Kidney epithelial cell (primary cell): ENCODE measurements at regions not wholly inside any gene's neighbourhood (a gene's known extent, or its start where the extent isn't known, plus 50 kb on each side); places are given as distances from the start of the nearest gene placed in this dataset.
"Not testable (repeated sequence)": the region's sequence is repeated elsewhere in the genome, so short reads cannot be mapped to it uniquely, and the experiment has no call there.

ENCODE experiments used
- DNase-seq: peaks from one replicate; pipeline ENCODE4 v3.0.0-alpha.2; 2010; ENCODE audit warnings: low read depth
- H3K27me3 ChIP-seq: 2 replicates; pipeline ENCODE4 v1.6.0; 2011; ENCODE audit warnings: low read length; ENCODE audit not compliant: control insufficient read depth, insufficient read depth
- H3K36me3 ChIP-seq: 2 replicates; pipeline ENCODE4 v1.5.1; 2011; ENCODE audit warnings: low read length; ENCODE audit not compliant: control insufficient read depth, insufficient read depth
- H3K4me3 ChIP-seq: 2 replicates; pipeline ENCODE4 v1.5.1; 2011; ENCODE audit warnings: low read depth, mild to moderate bottlenecking, control low read depth, low read length
- CTCF ChIP-seq: IDR thresholded peaks from 2 replicates; pipeline ENCODE4 v1.5.1; 2011; ENCODE audit warnings: mild to moderate bottlenecking, moderate library complexity, low read length, control low read depth, inconsistent platforms; ENCODE audit not compliant: insufficient read depth, poor library complexity, severe bottlenecking

DNA sequence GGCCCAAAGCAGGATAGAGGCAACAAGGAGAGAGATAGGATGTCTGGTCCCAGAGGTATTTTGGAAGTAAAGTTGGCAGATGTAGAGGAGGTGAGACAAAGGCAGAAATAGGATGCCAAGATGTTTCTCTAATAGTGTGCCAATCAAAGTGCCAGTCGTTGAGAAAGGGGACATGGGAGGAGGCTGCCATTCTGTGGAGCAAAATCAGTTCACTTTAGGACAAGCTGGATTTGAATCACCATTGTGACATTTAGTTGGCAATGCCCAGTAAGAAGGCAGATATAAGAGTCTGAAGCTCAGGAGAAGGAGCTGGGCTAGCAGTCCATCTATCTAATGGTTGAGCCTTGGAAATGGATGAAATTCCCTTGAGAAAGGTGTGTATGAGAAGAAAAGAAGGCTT lies 53.8 kb downstream of the ADRB2 start:
- DNase-seq, result no peak
- no peaks in the 10 kb centered on the region for H3K27me3 ChIP-seq
- TF ChIP-seq CTCF, result no peak
- H3K4me3 ChIP-seq, result no peak overlapping the region
- H3K36me3 ChIP-seq, result no peaks in the 10 kb centered on the region

GRCh38 chr5:148880696-148881095 lies 54.3 kb downstream of the ADRB2 start:
- TF ChIP-seq CTCF, result no peak
- no peaks in the 10 kb centered on the region for H3K27me3 ChIP-seq
- DNase-seq, result no peak
- no peak overlapping the region for H3K4me3 ChIP-seq
- H3K36me3 ChIP-seq, result no peaks in the 10 kb centered on the region

DNA sequence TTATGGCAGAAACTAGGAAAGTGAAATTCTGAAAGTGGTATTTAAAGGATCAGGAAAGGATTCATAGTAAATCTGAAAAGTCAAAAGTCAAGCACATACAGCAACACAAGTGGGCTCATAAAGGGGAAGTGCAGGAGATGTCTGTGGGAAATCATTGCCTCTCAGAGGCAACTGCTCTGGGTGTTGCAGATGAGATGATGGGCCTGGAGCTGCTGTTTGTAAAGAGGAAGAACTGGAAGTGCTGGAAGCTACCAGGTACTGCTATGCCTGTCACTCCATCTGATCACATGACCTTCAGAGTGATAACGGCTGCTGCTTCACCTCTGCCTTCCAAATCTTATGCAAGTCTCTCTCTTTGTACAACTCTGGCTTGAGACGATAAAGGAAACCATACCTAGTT lies 55.9 kb downstream of the ADRB2 start:
- no peak overlapping the region for H3K4me3 ChIP-seq
- no peaks in the 10 kb centered on the region for H3K27me3 ChIP-seq
- no peak for DNase-seq
- TF ChIP-seq CTCF, result no peak
- no peaks in the 10 kb centered on the region for H3K36me3 ChIP-seq

DNA sequence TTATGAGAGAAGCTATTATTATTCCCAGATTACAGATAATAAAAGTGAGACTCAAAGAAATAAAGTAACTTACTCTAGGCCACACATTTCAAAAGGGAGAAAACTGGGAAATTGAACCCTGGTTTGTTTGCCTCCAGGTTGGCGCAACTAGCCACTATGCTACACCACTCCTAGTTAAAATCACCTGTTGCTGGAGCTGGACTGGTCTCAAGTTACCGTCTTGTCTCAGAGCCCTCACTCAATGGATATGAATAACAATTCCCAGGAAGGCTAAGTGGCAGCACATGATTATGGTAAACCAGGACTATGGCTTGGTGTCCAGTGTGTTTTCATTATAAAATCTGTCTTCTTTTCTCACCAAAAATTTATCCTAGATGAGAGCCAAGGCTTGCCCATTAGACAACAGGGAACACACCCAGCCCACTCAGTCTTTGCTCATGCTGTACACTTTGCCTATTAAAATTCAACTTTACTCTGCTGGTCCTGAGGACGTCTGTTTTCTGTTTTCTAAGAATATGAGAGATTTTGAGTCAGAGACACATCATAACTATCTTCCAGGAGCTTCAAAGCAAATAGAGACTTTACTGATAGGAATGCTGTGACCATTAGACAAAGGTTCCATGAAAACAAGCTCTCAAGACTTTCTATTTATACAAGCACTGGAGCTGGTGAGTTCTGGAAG lies 58.1 kb downstream of the ADRB2 start:
- no peak for DNase-seq
- Histone ChIP-seq H3K36me3 (no peaks in the 10 kb centered on the region), H3K27me3 (no peaks in the 10 kb centered on the region), H3K4me3 (no peak overlapping the region)
- TF ChIP-seq CTCF, result no peak

- Histone ChIP-seq H3K4me3 (no peak overlapping the region), H3K27me3 (no peaks in the 10 kb centered on the region), H3K36me3 (no peaks in the 10 kb centered on the region)
- TF ChIP-seq CTCF, result no peak
- DNase-seq, result no peak
These were observed 60.9 kb downstream of the ADRB2 start for GRCh38 chr5:148887123-148887881.

DNA sequence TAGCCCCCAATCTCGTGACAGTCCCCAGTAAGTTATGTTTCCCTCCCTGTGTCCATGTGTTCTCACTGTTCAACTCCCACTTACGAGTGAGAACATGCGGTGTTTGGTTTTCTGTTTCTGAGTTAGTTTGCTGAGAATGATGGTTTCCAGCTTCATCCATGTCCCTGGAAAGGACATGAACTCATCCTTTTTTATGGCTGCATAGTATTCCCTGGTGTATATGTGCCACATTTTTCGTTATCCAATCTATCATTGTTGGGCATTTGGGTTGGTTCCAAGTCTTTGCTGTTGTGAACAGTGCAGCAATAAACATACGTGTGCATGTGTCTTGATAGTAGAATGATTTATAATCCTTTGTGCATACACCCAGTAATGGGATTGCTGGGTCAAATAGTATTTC lies 63.5 kb downstream of the ADRB2 start:
- H3K27me3 ChIP-seq, DNase-seq, H3K4me3 ChIP-seq, H3K36me3 ChIP-seq: not testable (repeated sequence)

DNA sequence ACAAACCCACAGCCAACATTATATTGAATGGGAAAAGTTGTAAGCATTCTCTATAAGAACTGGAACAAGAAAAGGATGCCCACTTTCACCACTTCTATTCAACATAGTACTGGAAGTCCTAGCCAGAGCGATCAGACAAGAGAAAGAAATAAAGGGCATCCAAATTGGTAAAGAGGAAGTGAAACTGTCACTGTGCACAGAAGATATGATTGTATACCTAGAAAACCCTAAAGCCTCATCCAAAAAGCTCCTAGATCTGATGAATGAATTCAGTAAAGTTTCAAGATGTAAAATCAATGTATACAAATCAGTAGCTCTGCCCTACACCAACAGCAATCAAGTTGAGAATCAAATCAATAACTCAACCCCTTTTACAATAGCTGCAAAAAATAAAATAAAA lies 69.0 kb downstream of the ADRB2 start:
- H3K27me3 ChIP-seq, H3K36me3 ChIP-seq, DNase-seq, H3K4me3 ChIP-seq: not testable (repeated sequence)
